ENCODE measurements at regions not wholly inside any gene's neighbourhood (a gene's known extent, or its start where the extent isn't known, plus 50 kb on each side); places are given as distances from the start of the nearest gene placed in this dataset.

DNA sequence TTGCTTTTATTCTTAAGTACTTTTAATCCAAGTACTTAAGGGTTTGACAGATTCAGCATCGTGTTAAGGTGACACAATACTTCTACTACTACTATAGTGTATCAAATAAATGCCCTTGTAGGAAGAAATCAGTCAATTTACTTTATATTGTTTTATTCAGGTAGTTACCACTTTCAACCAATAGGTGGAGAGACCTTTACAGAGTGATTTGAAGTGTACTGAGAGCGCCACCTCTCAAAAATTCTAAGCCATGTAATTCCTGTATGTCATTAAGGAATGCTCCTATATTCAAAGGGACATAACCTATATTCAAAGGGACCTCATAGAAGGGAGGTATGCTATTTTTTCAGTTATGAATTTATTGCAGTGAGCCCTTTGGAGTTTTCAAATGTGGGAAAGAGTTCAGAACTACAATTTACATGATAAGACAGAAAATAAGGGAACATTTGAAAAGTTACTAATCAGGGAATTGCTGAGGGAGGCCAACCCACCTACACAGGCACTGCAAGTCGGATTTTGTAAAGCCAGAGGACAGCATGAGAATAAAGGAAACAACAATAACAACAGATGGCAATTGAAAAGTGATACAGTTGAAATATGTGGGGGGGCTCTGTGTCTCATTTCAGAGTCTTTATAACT, 955.6 kb downstream of the TBC1D32 start:
- TF ChIP-seq CTCF (conservative IDR thresholded peaks at IDR 0.05) (peak; percentile 85), ZFX (IDR thresholded peaks at IDR 0.05) (no peak)

Measured in C4-2B (cell line).